Keratinocyte (primary cell): ENCODE measurements at regions not wholly inside any gene's neighbourhood (a gene's known extent, or its start where the extent isn't known, plus 50 kb on each side); places are given as distances from the start of the nearest gene placed in this dataset.

Experiments
- DNase-seq: peaks from one replicate; pipeline ENCODE4 v3.0.0-alpha.2; 2011; ENCODE audit warnings: low read depth, missing footprints, low spot score
- FAIRE-seq: peaks from 2 replicates; lab custom pipeline; 2011; peaks lifted over from hg19 to GRCh38; lab: Jason Lieb, UNC
- H2AFZ ChIP-seq: 2 replicates; pipeline ENCODE4 v1.6.0; 2012; ENCODE audit warnings: low read length, control low read depth, inconsistent platforms; ENCODE audit not compliant: control insufficient read depth
- H3K27ac ChIP-seq: 2 replicates; pipeline ENCODE4 v1.5.1; 2011; ENCODE audit warnings: low read length; ENCODE audit not compliant: control insufficient read depth, insufficient read depth
- H3K27me3 ChIP-seq: 3 replicates; pipeline ENCODE4 v1.6.0; 2011; ENCODE audit warnings: low read length; ENCODE audit not compliant: control insufficient read depth, insufficient read depth; ENCODE audit errors: extremely low read depth
- H3K36me3 ChIP-seq, 2 experiments: 2 replicates in 1 of 2; 3 replicates in 1 of 2; pipeline ENCODE4 v1.5.1; 2011; ENCODE audit warnings: low read length in 2 of 2, mild to moderate bottlenecking in 1 of 2; ENCODE audit not compliant: control insufficient read depth in 2 of 2, insufficient read depth in 2 of 2; ENCODE audit errors: extremely low read depth in 1 of 2
- H3K4me1 ChIP-seq: 3 replicates; pipeline ENCODE4 v1.5.1; 2011; ENCODE audit warnings: low read length; ENCODE audit not compliant: control insufficient read depth, insufficient read depth; ENCODE audit errors: extremely low read depth
- H3K4me2 ChIP-seq: 3 replicates; pipeline ENCODE4 v1.6.0; 2011; ENCODE audit warnings: low read depth, low read length; ENCODE audit not compliant: control insufficient read depth, insufficient read depth; ENCODE audit errors: extremely low read depth
- H3K4me3 ChIP-seq, 3 experiments: fragments of 200-600 bp in 1 of 3; sonication (generic) in 1 of 3; 2 replicates in 2 of 3; 3 replicates in 1 of 3; pipeline ENCODE4 v1.5.1; 2011 to 2016; ENCODE audit warnings: low read length in 3 of 3, mild to moderate bottlenecking in 3 of 3, control low read depth in 2 of 3, inconsistent platforms in 1 of 3, low read depth in 1 of 3, mixed read lengths in 1 of 3, mixed run types in 1 of 3, moderate library complexity in 1 of 3; ENCODE audit not compliant: control insufficient read depth in 2 of 3, insufficient read depth in 2 of 3; ENCODE audit errors: extremely low read depth in 1 of 3
- H3K79me2 ChIP-seq: 2 replicates; pipeline ENCODE4 v1.6.0; 2012; ENCODE audit warnings: low read length; ENCODE audit not compliant: control insufficient read depth, insufficient read depth
- H3K9ac ChIP-seq: 3 replicates; pipeline ENCODE4 v1.6.0; 2011; ENCODE audit warnings: low read length; ENCODE audit not compliant: control insufficient read depth, insufficient read depth; ENCODE audit errors: extremely low read depth
- H3K9me1 ChIP-seq: 3 replicates; pipeline ENCODE4 v1.6.0; 2011; ENCODE audit warnings: low read length; ENCODE audit not compliant: control insufficient read depth, insufficient read depth; ENCODE audit errors: extremely low read depth
- H3K9me3 ChIP-seq: 2 replicates; pipeline ENCODE4 v1.5.1; 2012; ENCODE audit warnings: low read depth, low read length; ENCODE audit not compliant: control insufficient read depth
- H4K20me1 ChIP-seq: 3 replicates; pipeline ENCODE4 v1.6.0; 2011; ENCODE audit warnings: low read length; ENCODE audit not compliant: control insufficient read depth, insufficient read depth; ENCODE audit errors: extremely low read depth
- EZH2 ChIP-seq: IDR thresholded peaks from one replicate; pipeline ENCODE4 v1.6.1; 2012; ENCODE audit warnings: inconsistent platforms, mild to moderate bottlenecking, low read length, moderate library complexity
- dilution Hi-C: fragments of 300-500 bp; cut with MboI; formaldehyde crosslinking; loops from one replicate; pipeline ENCODE4 v1.7.0; 2020; ENCODE audit warnings: low sequenced_read_pairs; ENCODE audit not compliant: extremely low pct_ligation_motif_present
- TF ChIP-seq, protein P1 (sequence below), 3 experiments: IDR thresholded peaks in 1 of 3; conservative IDR thresholded peaks in 1 of 3; optimal IDR thresholded peaks in 1 of 3; 2 replicates in 2 of 3; 3 replicates in 1 of 3; pipeline versions ENCODE3 to v1.5.1; 2011; ENCODE audit warnings: low read length in 3 of 3, mild to moderate bottlenecking in 3 of 3, moderate library complexity in 2 of 3, control low read depth in 1 of 3, inconsistent platforms in 1 of 3; ENCODE audit not compliant: insufficient read depth in 2 of 3; ENCODE audit errors: extremely low read depth in 1 of 3

DNA sequence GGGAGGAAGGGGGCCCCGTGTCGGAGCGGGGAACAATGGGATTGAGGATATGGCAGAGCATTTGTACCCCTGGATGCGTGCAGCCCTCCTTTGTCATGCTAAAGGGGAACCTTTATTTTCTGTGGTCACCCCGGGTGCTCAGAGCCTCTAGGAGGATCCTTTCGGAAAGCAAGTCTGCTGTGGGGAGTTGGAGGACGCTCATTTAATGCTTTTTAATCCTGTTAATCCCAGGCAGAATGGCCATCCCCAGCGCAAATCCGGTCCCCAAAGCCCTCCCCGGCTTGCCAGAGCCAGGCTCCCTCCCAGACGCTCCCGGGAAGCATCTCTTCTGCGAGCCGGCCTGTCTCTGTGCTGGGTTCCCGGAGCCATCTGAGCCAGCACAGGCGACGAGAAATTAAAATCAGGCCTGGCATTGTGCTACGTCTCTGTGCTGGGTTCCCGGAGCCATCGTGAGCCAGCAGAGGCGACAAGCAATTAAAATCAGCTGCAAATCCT lies 113.2 kb upstream of the PPP2R3B start:
- dilution Hi-C loops, result no loop called here
- no peak for DNase-seq
- FAIRE-seq, result no peak

GRCh38 chrX:500481-501010 lies 113.8 kb upstream of the PPP2R3B start:
- Histone ChIP-seq H3K9ac (no peak overlapping the region), H3K36me3 (no peaks in the 10 kb centered on the region), H2AFZ (no peak overlapping the region), H4K20me1 (no peaks in the 10 kb centered on the region), H3K27me3 (no peaks in the 10 kb centered on the region), H3K27ac (no peak overlapping the region), H3K9me3 (peaks cover 11% of the 10 kb centered on the region), H3K4me2 (no peak overlapping the region), H3K4me3 (no peak overlapping the region), H3K9me1 (no peaks in the 10 kb centered on the region), H3K4me1 (no peaks in the 10 kb centered on the region), H3K79me2 (no peaks in the 10 kb centered on the region)
- TF ChIP-seq EZH2, result no peak
- TF ChIP-seq, protein P1, sequence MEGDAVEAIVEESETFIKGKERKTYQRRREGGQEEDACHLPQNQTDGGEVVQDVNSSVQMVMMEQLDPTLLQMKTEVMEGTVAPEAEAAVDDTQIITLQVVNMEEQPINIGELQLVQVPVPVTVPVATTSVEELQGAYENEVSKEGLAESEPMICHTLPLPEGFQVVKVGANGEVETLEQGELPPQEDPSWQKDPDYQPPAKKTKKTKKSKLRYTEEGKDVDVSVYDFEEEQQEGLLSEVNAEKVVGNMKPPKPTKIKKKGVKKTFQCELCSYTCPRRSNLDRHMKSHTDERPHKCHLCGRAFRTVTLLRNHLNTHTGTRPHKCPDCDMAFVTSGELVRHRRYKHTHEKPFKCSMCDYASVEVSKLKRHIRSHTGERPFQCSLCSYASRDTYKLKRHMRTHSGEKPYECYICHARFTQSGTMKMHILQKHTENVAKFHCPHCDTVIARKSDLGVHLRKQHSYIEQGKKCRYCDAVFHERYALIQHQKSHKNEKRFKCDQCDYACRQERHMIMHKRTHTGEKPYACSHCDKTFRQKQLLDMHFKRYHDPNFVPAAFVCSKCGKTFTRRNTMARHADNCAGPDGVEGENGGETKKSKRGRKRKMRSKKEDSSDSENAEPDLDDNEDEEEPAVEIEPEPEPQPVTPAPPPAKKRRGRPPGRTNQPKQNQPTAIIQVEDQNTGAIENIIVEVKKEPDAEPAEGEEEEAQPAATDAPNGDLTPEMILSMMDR (optimal IDR thresholded peaks at IDR 0.05 in 1 of 3, IDR thresholded peaks at IDR 0.05 in 1 of 3, conservative IDR thresholded peaks at IDR 0.05 in 1 of 3; ENCODE audit: extremely low read depth in 1 of 3, insufficient read depth in 2 of 3, low read length in 3 of 3), result no peak
- dilution Hi-C loops, result no loop called here
- no peak for DNase-seq
- FAIRE-seq, result no peak

More for the DNA sequence above, 113.2 kb upstream of the PPP2R3B start:
- H3K4me1 ChIP-seq, result no peaks in the 10 kb centered on the region
- H4K20me1 ChIP-seq, result no peaks in the 10 kb centered on the region
- no peaks in the 10 kb centered on the region for H3K36me3 ChIP-seq
- H3K9me3 ChIP-seq, result peaks cover 11% of the 10 kb centered on the region
- H3K9me1 ChIP-seq, result no peaks in the 10 kb centered on the region
- H3K27ac ChIP-seq, result no peak overlapping the region
- no peak overlapping the region for H3K9ac ChIP-seq
- no peak overlapping the region for H3K4me2 ChIP-seq
- no peak for TF ChIP-seq EZH2
- TF ChIP-seq, protein P1 (optimal IDR thresholded peaks at IDR 0.05 in 1 of 3, IDR thresholded peaks at IDR 0.05 in 1 of 3, conservative IDR thresholded peaks at IDR 0.05 in 1 of 3; ENCODE audit: extremely low read depth in 1 of 3, insufficient read depth in 2 of 3, low read length in 3 of 3), result no peak
- no peak overlapping the region for H2AFZ ChIP-seq
- no peaks in the 10 kb centered on the region for H3K27me3 ChIP-seq
- H3K79me2 ChIP-seq, result no peaks in the 10 kb centered on the region
- no peak overlapping the region for H3K4me3 ChIP-seq
